ENCODE measurements at regions not wholly inside any gene's neighbourhood (a gene's known extent, or its start where the extent isn't known, plus 50 kb on each side); places are given as distances from the start of the nearest gene placed in this dataset.

- TF ChIP-seq POLR2AphosphoS5 (IDR thresholded peaks at IDR 0.05) = no peak
- TF ChIP-seq CTCF (IDR thresholded peaks at IDR 0.05) = no peak
- TF ChIP-seq POLR2A (IDR thresholded peaks at IDR 0.05) = no peak
These were observed 123.7 kb upstream of the KCTD7 start for GRCh38 chr7:66505009-66505408.
